CD4-positive, alpha-beta T cell treated with Interleukin-4 for 4 hours (primary cell): ENCODE measurements at regions not wholly inside any gene's neighbourhood (a gene's known extent, or its start where the extent isn't known, plus 50 kb on each side); places are given as distances from the start of the nearest gene placed in this dataset.
"Not testable (repeated sequence)": the region's sequence is repeated elsewhere in the genome, so short reads cannot be mapped to it uniquely, and the experiment has no call there.

Source experiments
- DNase-seq: peaks from one replicate; pipeline ENCODE4 v3.0.0-alpha.2; 2020

GRCh38 chr11:36733721-36734120, 135.7 kb upstream of the RAG2 start:
- not testable (repeated sequence) for DNase-seq

- no peak for DNase-seq
These were observed 132.7 kb upstream of the RAG2 start for GRCh38 chr11:36730761-36731160.

GRCh38 chr11:36729825-36730224, 131.8 kb upstream of the RAG2 start:
- DNase-seq: no peak

- DNase-seq: no peak
These were observed 128.4 kb upstream of the RAG2 start for GRCh38 chr11:36726420-36726819.

GRCh38 chr11:36724742-36725385, 126.8 kb upstream of the RAG2 start:
- DNase-seq: no peak

- no peak for DNase-seq
These were observed 124.4 kb upstream of the RAG2 start for GRCh38 chr11:36722421-36722820.

DNA sequence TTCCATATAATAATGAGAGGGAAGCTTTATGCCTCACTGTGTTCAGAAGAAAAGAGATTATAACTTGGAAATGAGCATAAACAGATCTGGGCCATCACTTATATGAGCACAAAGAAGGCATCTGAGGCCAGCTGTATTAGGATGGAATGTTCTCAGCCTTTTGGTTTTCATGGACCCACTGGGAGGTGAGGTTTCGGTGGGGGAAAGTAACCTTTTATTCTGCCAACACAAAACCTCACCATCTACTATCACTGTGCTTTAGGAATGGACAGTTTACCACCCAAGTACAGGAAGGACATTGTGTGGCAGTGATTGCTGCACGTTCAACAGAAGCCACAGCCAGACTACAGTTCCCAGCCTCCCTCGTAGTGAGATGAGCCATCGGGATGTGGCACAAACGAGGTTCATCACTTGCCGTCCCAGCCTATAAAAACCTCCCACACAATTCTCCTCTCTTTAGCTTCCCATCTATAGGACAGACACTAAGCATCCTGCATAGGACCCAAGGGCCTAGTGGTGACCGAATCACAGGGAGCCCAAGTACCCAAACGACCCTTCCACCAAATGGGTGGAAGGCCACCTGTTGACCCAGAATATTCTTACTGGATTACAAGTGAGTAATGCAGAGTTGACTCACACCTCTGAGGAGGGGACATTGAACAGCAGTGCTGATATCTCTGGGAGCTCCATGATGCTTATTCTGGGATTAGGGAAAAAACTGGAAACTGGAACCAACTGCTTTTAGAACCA, 121.5 kb upstream of the RAG2 start:
- DNase-seq: no peak

- no peak for DNase-seq
These were observed 120.4 kb upstream of the RAG2 start for GRCh38 chr11:36718451-36718850.

- no peak for DNase-seq
These were observed 115.7 kb upstream of the RAG2 start for GRCh38 chr11:36713715-36714114.

DNA sequence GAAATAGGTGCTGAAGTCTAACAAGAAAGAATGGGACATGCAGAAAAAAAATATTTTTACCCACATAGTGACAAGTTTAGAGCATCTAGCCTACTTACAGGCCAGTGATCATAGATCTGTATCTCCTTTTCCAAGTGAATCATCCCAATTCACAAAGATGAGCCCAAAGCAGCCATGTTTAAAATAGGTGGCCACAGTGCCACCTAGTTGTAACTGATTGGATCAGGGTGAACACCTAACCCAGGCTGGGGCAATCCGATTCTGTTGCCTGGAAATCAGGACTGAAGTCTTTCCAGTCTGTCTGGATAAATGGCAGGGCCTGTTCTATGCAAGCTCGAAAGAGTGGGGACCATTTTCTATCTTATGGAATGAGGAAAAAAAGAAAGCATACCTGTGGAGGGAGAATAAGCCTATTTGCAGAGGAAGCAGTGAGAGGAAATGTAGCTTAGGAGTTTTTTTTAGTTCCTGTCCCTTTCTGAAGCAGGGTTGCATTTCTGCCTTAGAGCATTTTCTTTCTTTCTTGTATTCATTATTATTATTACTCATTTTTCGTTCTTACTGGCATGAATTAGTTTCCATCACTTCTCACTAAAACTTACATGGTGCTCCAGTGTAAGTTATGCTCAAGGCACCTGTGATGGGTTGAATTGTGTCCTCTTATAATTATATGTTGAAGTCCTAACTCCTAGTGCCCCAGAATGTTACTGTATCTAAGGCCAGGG, 113.2 kb upstream of the RAG2 start:
- DNase-seq: no peak
